ENCODE measurements at regions not wholly inside any gene's neighbourhood (a gene's known extent, or its start where the extent isn't known, plus 50 kb on each side); places are given as distances from the start of the nearest gene placed in this dataset.

- Histone ChIP-seq H3K27ac (no peak overlapping the region), H3K27me3 (no peaks in the 10 kb centered on the region), H3K4me1 (no peaks in the 10 kb centered on the region), H3K4me3 (no peak overlapping the region), H3K36me3 (replicated peaks in 1 of 2; ENCODE audit: insufficient read depth in 1 of 2, low read depth in 2 of 2) (no peaks in the 10 kb centered on the region), H3K9me3 (no peaks in the 10 kb centered on the region)
- 20 to 22% methylated on average over 2 of the region's 2 CpGs for WGBS, 2 donors
- TF ChIP-seq POLR2A (IDR thresholded peaks at IDR 0.05): no peak
- TF ChIP-seq CTCF (IDR thresholded peaks at IDR 0.05): no peak
- ATAC-seq (no peak), DNase-seq (no peak)
- intact Hi-C loops (cut with DNase I): no loop called here
These were observed 143.6 kb downstream of the ADAMTS15 start for GRCh38 chr11:130592056-130592455.

GRCh38 chr11:130593064-130593463 is 144.6 kb downstream of the ADAMTS15 start:
- no peaks in the 10 kb centered on the region for H3K4me1 ChIP-seq
- H3K27me3 ChIP-seq: no peaks in the 10 kb centered on the region
- H3K36me3 ChIP-seq (replicated peaks in 1 of 2; ENCODE audit: insufficient read depth in 1 of 2, low read depth in 2 of 2): no peaks in the 10 kb centered on the region
- no peak overlapping the region for H3K4me3 ChIP-seq
- intact Hi-C loops (cut with DNase I): no loop called here
- DNase-seq: no peak
- 86 to 93% methylated on average over 2 of the region's 2 CpGs for WGBS, 2 donors
- H3K27ac ChIP-seq: no peak overlapping the region
- no peaks in the 10 kb centered on the region for H3K9me3 ChIP-seq
- no peak for ATAC-seq
- TF ChIP-seq CTCF (IDR thresholded peaks at IDR 0.05): no peak
- no peak for TF ChIP-seq POLR2A (IDR thresholded peaks at IDR 0.05)

GRCh38 chr11:130598433-130598832 is 150.0 kb downstream of the ADAMTS15 start:
- ATAC-seq (no peak), DNase-seq (no peak)
- intact Hi-C loops (cut with DNase I): no loop called here
- H3K9me3 ChIP-seq: no peaks in the 10 kb centered on the region
- H3K4me3 ChIP-seq: no peak overlapping the region
- H3K27me3 ChIP-seq: no peaks in the 10 kb centered on the region
- H3K4me1 ChIP-seq: no peaks in the 10 kb centered on the region
- H3K36me3 ChIP-seq (replicated peaks in 1 of 2; ENCODE audit: insufficient read depth in 1 of 2, low read depth in 2 of 2): no peaks in the 10 kb centered on the region
- TF ChIP-seq CTCF (IDR thresholded peaks at IDR 0.05): no peak
- TF ChIP-seq POLR2A (IDR thresholded peaks at IDR 0.05): no peak
- no peak overlapping the region for H3K27ac ChIP-seq
- WGBS, 2 donors: 91% methylated on average over 23 to 25 of the region's 25 CpGs

- Histone ChIP-seq H3K4me3 (no peak overlapping the region), H3K27me3 (no peaks in the 10 kb centered on the region), H3K9me3 (no peaks in the 10 kb centered on the region), H3K4me1 (no peaks in the 10 kb centered on the region), H3K36me3 (replicated peaks in 1 of 2; ENCODE audit: insufficient read depth in 1 of 2, low read depth in 2 of 2) (no peaks in the 10 kb centered on the region), H3K27ac (no peak overlapping the region)
- ATAC-seq (no peak), DNase-seq (peak in 3 of 4 donors; percentile 42 to 57 (median 49))
- 76 to 92% methylated on average over 4 of the region's 4 CpGs for WGBS, 2 donors
- intact Hi-C loops (cut with DNase I): no loop called here
- no peak for TF ChIP-seq CTCF (IDR thresholded peaks at IDR 0.05)
These were observed 150.7 kb downstream of the ADAMTS15 start for GRCh38 chr11:130599073-130599654.

- intact Hi-C loops (cut with DNase I): no loop called here
- Histone ChIP-seq H3K4me1 (no peaks in the 10 kb centered on the region), H3K27ac (no peak overlapping the region), H3K36me3 (replicated peaks in 1 of 2; ENCODE audit: insufficient read depth in 1 of 2, low read depth in 2 of 2) (no peaks in the 10 kb centered on the region), H3K4me3 (no peak overlapping the region), H3K27me3 (no peaks in the 10 kb centered on the region), H3K9me3 (no peaks in the 10 kb centered on the region)
- DNase-seq: no peak
- no peak for TF ChIP-seq POLR2A (IDR thresholded peaks at IDR 0.05)
- TF ChIP-seq CTCF (IDR thresholded peaks at IDR 0.05): no peak
- no peak for ATAC-seq
- 72 to 74% methylated on average over 4 of the region's 4 CpGs for WGBS, 2 donors
These were observed 151.7 kb downstream of the ADAMTS15 start for GRCh38 chr11:130600139-130600538.
